ENCODE measurements at regions not wholly inside any gene's neighbourhood (a gene's known extent, or its start where the extent isn't known, plus 50 kb on each side); places are given as distances from the start of the nearest gene placed in this dataset.
"Not testable (repeated sequence)": the region's sequence is repeated elsewhere in the genome, so short reads cannot be mapped to it uniquely, and the experiment has no call there.

GRCh38 chr11:101292661-101293240 is 163.1 kb upstream of the PGR start:
- DNase-seq (ENCODE audit: low spot score) = no peak

- DNase-seq (ENCODE audit: low spot score) = no peak
Measured at GRCh38 chr11:101291279-101291678, 161.7 kb upstream of the PGR start.

GRCh38 chr11:101288392-101288791 is 158.8 kb upstream of the PGR start:
- no peak for DNase-seq (ENCODE audit: low spot score)

- DNase-seq (ENCODE audit: low spot score) = no peak
Measured at GRCh38 chr11:101279728-101280127, 150.1 kb upstream of the PGR start.

GRCh38 chr11:101278286-101278685 is 148.7 kb upstream of the PGR start:
- no peak for DNase-seq (ENCODE audit: low spot score)

GRCh38 chr11:101277036-101277435 is 147.4 kb upstream of the PGR start:
- DNase-seq (ENCODE audit: low spot score) = no peak

- DNase-seq (ENCODE audit: low spot score) = no peak
Measured at GRCh38 chr11:101269990-101270660, 140.5 kb upstream of the PGR start.

- no peak for DNase-seq (ENCODE audit: low spot score)
Measured at GRCh38 chr11:101269390-101269789, 139.8 kb upstream of the PGR start.

GRCh38 chr11:101267654-101268053 is 138.0 kb upstream of the PGR start:
- no peak for DNase-seq (ENCODE audit: low spot score)

GRCh38 chr11:101264306-101264705 is 134.7 kb upstream of the PGR start:
- no peak for DNase-seq (ENCODE audit: low spot score)

GRCh38 chr11:101262995-101263394 is 133.4 kb upstream of the PGR start:
- no peak for DNase-seq (ENCODE audit: low spot score)

- DNase-seq (ENCODE audit: low spot score) = no peak
Measured at GRCh38 chr11:101262258-101262657, 132.6 kb upstream of the PGR start.

- DNase-seq (ENCODE audit: low spot score) = no peak
Measured at GRCh38 chr11:101255036-101255435, 125.4 kb upstream of the PGR start.

- DNase-seq (ENCODE audit: low spot score) = no peak
Measured at GRCh38 chr11:101254037-101254436, 124.4 kb upstream of the PGR start.

GRCh38 chr11:101245635-101246034 is 116.0 kb upstream of the PGR start:
- DNase-seq (ENCODE audit: low spot score) = not testable (repeated sequence)

GRCh38 chr11:101245081-101245480 is 115.5 kb upstream of the PGR start:
- DNase-seq (ENCODE audit: low spot score) = not testable (repeated sequence)

- DNase-seq (ENCODE audit: low spot score) = no peak
Measured at GRCh38 chr11:101241160-101241795, 111.7 kb upstream of the PGR start.

- not testable (repeated sequence) for DNase-seq (ENCODE audit: low spot score)
Measured at GRCh38 chr11:101231207-101231834, 101.7 kb upstream of the PGR start.

GRCh38 chr11:101226617-101227016 is 97.0 kb upstream of the PGR start:
- DNase-seq (ENCODE audit: low spot score) = no peak

- DNase-seq (ENCODE audit: low spot score) = no peak
Measured at GRCh38 chr11:101224221-101224620, 94.6 kb upstream of the PGR start.

GRCh38 chr11:101218091-101218490 is 88.5 kb upstream of the PGR start:
- not testable (repeated sequence) for DNase-seq (ENCODE audit: low spot score)

GRCh38 chr11:101216091-101216490 is 86.5 kb upstream of the PGR start:
- not testable (repeated sequence) for DNase-seq (ENCODE audit: low spot score)

- no peak for DNase-seq (ENCODE audit: low spot score)
Measured at GRCh38 chr11:101215069-101215468, 85.5 kb upstream of the PGR start.

Data from iPS-NIHi11 (cell line).